Stimulated activated CD8-positive, alpha-beta memory T cell treated with anti-CD3 and anti-CD28 coated beads, Interleukin-4, amount 100 ng/mL, for 1 hour (primary cell): ENCODE measurements at regions not wholly inside any gene's neighbourhood (a gene's known extent, or its start where the extent isn't known, plus 50 kb on each side); places are given as distances from the start of the nearest gene placed in this dataset.
"Not testable (repeated sequence)": the region's sequence is repeated elsewhere in the genome, so short reads cannot be mapped to it uniquely, and the experiment has no call there.

Source experiments
- DNase-seq, 2 donors: peaks; one replicate each; pipeline ENCODE4 v3.0.0-alpha.2; 2020; ENCODE audit warnings: low read depth in 2 of 2, low spot score in 1 of 2

DNA sequence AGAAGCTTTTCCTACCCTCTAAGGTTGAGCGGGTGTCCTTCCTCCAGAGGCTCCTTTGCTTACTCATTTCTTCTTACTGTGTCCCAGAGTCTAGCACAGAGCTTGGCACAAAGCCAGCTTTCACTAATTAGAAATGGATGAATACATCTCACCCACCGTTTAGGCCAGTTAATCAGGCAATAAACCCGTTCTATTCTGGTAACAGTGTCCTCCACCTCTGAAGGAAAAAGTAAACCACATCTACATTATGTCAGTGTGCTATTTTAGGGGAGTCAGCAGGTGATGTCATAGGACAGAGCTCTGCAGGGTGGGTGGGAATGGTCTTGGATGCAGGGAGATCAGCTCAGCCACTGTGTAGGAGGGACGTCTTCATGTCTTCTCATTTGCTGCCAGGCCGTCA is 109.2 kb downstream of the OSTF1 start:
- DNase-seq = no peak

DNA sequence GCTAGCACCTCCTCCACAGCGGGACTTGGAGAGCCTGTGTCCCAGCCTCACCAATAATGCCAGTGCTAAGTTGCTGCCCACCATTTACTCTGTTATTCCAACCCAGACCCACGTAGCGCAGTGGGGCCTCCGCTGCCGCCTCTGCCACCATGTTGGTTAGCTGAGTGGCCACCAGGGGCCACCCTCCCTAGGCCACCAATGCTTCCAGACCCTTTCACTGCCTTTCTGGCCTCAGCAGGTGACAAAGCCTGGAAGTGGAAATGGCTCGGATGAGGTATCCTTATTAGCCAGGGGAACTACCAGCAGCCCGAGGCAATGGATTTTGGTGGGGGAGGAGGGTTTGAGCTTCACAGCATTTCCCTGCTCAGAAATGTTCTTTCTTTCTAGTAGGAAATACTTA is 110.1 kb downstream of the OSTF1 start:
- no peak for DNase-seq

DNA sequence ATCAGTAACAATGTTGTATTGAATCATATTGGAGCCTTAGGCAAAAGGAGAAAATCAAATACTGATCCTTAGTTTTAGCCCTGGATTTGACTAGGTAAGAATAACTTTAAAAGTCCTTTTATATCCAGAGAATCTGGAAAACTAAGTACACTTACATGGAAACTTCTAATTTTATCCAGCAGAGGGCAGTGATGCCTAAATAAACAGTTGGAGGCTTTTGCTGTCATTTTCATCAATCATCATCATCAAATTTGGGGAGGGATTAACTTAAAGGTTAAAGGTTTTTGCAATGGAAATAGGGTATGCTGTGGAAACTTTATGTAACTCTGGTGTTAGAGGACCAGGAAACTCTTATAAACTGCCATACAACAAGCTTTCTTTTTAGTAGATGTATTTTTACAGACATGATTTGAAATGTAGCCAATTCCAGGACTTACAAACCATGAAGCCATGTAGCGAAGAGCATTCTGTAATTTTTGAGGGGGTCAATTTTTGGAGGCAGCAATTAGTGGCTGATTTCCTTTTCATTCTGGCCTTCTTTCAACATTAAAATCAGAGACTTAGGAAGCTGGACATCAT is 112.7 kb downstream of the OSTF1 start:
- DNase-seq = no peak

DNA sequence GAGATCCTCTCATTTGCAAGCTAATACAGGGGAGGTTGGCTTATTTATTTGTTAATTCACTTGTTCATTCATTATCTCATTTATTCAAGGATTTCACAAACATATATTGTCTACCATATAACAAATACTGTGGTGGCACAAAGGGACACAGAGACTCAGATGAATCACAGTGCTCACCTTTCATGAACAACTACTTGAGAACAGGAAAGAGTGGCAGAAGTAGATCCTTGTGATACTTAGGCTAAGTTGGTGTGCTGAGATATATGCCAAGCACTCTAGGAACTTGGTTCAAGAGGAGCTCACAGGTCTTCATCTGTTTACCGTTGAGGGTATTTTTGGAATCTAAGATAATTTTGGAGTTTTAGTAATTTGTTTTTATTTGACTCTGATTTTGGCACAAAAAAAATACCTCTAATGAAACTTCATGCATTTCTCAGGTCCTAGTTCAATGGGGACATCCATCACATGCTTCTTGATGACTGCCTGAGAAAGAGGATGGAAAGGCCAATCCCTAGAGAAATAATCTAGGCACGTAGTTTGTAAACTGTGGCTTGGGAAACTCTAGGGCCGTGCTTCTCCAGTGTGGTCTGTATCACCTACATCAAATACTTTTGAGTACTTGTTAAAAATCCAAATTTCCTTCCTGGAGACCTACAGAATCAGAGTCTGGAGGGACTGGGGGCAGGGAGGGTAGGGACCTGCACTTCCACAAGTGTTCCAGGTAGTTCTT is 113.3 kb downstream of the OSTF1 start:
- DNase-seq = no peak

DNA sequence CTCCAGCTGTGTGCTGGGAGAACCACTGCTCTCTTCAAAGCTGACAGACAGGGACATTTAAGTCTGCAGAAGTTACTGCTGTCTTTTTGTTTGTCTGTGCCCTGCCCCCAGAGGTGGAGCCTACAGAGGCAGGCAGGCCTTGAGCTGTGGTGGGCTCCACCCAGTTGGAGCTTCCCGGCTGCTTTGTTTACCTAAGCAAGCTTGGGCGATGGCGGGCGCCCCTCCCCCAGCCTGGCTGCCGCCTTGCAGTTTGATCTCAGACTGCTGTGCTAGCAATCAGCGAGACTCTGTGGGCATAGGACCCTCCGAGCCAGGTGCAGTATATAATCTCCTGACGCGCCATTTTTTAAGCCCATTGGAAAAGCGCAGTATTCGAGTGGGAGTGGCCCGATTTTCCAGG is 119.7 kb downstream of the OSTF1 start:
- DNase-seq = not testable (repeated sequence)

DNA sequence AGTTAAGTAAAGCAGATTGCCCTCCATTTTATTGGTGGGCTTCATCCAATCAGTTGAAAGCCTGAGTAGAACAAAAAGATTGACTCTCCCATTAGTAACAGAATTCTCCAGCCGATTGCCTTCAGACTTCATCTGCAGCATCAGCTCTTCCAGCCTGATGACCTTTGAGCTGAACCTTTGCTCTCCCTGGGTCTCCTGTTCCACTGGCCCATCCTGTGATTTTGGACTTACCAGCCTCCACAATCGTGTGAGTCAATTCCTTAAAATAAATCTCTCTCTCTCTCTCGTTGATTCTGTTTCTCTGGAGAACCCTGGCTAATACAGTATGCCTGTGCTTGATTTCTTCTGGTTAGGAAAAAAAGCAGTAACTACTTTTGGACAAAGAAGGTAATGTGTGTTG is 121.9 kb downstream of the OSTF1 start:
- no peak for DNase-seq

DNA sequence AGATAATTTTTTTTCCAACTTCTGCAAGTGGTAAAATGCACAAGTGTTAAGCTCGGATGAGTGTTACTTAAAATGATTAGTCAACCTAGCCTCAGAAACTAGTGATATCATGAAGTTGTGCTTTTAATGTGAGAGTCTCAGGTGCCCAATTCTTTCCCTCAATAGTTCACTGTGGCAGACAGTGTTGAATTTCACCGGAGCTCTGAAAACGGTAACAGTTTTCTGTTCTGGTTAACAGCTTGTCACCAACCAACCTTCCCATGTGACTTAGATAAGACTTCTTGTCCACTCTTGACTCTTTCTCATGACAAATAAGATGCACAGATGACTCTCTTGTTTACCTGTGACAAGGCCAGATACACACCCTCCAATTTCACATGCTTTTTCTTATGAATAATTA is 125.5 kb downstream of the OSTF1 start:
- DNase-seq = no peak

DNA sequence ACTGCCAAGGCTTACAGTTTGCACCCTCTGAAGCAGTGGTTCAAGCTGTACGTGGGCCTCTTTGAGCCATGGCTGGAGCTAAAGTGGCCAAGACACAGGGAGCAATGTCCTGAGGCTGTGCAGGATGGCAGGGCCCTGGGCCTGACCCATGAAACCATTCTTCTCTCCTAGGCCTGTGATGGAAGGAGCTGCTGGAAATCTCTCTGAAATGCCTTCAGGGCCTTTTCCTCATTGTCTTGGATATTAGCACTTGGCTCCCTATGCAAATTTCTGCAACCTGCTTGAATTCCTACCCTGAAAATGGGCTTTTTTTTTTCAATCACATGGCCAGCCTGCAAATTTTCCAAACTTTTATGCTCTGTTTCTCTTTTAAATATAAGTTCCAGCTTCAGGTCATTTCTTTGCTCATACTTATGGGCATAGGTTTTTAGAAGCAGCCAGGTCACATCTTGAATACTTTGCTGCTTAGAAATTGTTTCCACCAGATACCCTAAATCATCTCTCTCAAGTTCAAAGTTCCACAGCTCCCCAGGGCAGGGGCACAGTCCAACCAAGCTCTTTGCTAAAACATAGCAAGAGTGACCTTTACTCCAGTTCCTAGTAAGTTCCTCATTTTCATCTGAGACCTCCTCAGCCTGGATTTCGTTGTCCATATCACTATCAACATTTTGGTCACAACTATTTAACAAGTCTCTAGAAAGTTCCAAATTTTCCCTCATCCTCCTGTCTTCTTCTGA is 138.3 kb downstream of the OSTF1 start:
- DNase-seq = no peak

DNA sequence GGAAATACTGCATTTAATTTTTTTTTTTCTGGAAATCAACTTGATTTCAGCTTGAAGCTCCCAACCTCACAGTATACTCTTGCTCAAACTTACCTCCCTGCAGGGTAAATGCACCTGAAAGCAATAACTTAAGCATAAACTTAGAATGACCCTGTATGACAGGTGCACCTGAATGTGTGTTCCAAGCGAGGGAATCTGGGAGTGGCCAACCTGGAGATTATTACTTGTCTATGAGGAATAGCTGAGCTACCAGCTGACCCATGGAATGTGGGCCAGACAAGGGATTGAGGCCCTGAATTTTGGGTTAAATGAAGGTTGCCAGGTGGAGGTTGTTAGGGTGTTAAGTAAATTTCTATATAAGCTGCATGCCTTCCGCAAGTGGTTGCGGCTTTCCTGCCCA is 140.6 kb downstream of the OSTF1 start:
- no peak for DNase-seq

DNA sequence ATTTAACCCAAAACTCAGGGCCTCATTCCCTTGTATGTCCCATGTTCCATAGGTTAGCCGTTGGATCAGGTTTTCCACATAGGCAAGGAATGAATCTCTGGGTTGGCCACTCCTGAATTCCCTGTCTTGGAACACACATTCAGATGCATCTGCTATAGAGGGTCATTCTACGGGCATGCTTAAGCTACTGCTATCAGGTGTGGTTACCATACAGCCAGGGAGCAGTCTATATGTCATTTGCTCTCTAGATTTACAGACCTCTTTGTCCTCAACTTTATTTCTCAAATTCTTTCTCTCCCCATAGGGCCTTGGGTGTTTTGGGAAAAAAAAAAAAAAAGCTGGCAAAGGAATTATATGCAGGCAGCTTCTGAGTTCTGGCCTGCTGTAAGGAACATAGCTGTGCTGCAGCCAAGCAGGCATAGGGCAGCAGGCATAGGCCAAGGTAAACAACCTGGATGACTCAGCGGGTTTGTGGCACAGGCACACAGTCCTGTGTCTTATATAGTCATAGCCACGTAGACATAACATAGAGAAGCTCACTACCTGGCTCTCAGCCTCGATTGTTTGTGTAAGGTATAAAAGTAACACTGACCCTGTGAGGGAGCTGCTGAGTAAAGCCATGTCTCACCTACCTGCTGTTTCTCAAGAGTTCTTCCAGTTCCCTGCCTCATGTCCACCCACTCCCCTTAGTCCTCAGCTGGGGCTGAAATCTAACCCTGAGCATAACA is 141.5 kb downstream of the OSTF1 start:
- DNase-seq = no peak

DNA sequence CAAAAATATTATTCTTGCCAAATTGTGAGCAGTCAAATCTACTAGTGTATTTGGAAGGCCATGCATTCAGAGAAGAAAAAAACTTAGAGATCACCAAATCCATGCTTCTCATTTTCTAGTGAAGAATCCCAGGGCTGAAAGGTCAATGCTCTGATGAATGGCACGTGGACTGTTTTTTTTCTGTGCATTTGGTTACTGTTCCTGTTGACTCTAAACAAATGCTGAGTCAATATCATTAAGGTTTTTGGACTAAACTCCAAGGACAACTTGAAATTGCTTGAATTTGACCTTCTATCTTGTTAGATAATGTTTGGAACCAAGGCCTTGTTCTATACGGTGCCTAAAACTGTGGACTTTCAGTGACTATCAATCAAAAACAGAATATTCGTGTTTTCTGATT is 142.2 kb downstream of the OSTF1 start:
- DNase-seq = no peak

DNA sequence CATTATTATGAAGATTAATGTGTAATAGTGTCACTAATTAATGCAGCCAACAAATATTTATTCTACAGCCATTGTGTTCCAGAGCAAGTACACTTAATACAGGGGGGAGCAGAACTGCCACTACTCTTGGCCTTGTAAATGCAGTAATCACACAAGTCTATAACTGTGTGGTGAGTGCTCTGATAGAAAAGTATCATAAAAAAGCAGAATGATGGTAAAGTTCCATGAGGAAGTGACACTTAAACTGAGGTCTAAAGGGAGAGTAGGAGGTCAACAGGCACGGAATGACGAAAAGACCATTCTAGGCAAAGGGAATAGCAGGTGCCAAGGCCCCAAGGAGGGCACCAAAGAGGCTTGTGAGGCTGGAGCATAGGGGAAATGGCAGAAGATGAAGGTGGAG is 142.9 kb downstream of the OSTF1 start:
- no peak for DNase-seq

DNA sequence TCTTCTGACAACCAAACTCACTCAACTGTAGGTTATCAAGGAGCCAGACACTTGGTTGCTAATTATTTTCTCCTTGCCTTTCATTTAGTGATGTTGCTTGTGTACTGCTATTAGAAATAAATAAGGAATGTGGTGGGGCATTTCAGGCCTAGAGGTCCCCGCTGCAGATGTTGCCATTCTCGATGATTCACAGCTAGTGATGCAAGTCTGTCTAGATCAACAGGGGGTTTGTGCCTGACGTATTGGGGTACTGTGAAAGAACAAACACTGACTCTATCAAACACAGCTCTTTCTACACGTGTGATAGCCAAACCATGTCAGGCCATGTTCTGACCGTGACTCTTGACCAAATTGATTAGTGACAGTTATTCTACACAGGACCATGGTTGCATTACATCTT is 144.7 kb downstream of the OSTF1 start:
- no peak for DNase-seq

DNA sequence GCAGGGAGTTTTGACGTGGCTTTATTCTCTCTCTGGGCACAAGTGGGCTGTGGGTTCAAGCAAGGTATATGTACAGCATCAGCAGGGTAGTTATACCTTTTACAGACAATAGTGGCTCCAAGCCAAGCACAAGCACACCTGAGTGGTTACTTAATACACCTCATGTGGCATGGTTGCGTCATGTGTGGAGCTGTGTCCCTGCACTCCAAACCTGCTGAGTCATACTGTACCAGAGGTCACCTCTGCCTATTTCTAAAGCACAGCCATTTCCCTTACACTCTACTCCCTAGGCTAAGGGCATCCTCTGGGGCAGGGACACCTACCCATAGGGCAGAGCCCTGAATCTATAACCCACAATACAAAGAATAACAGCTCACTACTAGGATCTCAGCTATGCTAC is 147.3 kb downstream of the OSTF1 start:
- no peak for DNase-seq

DNA sequence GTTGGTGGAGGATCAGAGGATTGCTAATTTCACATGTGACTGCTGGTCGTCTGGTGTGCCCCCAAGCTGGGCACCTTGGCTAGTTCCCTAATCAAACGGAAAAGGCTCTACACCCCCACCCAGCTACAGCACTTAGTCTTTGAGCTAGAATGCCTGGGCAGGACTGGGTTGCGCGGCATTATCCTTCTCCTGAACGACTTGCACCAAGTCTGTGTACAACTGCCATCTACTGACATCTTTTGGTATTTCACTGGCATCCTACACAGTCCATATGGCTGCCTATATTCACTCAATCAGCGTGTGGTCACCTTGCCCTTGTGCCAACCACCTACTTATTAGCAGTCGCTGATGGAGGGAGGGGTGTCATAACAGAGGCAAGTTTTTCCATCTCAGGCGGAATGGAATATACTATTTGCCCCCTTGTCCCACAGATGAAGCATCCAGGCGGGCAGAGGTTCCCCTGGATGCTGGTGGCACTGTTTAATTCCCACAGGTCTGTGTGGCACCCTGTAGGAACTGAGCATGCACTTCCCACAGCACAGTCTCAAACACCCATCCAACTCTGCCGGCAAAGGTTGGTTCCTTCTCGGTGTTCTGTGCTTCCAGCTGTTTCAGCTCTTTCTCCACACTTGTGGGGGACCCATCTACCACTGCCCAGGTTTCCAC is 150.1 kb downstream of the OSTF1 start:
- DNase-seq = peak in 1 of 2 donors; percentile 8

DNA sequence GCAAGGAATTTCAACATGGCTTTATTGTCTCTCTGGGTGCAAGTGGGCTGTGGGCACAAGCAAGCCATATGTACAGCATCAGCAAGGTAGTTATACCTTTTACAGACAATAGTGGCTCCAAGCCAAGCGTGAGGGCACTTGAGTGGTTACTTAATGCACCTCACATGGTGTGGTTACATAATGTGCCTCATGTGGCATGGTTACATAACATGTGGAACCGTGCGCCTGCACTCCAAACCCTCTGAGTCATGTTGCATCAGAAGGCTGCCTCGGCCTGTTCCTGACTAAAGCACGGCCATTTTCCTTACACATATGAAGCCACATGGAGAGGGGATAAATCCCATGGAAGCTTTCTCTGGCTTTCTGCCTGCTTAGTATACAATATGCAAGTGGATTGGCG is 150.9 kb downstream of the OSTF1 start:
- DNase-seq = no peak

DNA sequence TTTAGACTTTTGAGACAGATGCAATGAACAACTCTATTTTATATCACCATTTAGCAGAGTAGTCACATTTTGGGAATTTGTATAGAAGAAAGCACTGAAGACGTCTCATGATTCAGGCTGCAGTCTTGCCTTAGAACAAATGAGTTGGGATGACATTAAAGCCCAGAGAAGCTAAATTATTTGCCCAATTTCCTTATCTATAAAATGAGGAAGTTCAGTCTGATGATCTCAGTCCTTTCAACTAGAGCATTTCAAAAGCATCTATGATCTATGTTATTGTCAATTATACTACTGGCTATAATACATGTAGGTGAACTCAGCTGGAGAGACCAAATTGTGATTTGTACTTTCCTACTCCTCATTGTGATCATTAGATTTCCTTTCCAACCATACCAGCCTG is 154.1 kb downstream of the OSTF1 start:
- DNase-seq = no peak

DNA sequence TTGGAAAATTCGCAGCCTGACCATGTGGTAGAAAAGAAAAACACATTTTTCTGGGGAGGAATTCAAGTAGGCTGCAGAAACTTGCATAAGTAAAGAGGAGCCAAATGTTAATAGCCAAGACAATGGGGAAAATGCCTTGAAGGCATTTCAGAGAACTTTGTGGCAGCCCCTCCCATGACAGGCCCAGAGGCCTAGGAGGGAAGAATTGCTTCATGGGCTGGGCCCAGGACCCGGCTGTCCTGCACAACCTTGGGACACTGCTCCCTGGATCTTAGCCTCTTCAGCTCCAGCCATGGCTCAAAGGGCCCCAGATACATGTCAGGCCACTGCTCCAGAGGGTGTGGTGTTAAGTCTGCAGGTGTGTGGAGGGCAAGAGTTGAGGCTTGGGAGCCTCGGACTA is 158.6 kb downstream of the OSTF1 start:
- DNase-seq = no peak

DNA sequence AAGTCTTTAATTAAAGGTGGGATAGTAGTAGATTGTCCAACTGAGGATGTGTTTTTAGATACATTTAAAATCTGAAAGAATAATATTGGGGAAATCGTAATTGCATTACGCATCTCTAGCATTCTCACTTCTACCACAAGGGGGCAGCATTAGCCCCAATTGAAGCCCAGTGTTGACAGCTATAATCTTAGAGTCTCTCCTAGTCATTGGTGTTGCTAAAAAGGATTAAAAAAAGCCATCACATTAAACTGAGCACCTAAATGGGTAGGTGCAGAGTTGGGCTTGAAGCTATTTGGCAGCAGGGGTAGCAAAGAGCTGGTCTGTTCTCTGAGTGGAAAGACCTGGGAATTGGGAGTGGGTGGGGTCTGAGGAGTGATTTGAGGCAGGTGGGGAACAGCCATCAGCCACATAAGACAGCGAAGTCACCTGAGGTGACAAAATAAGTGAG is 177.2 kb downstream of the OSTF1 start:
- DNase-seq = no peak

DNA sequence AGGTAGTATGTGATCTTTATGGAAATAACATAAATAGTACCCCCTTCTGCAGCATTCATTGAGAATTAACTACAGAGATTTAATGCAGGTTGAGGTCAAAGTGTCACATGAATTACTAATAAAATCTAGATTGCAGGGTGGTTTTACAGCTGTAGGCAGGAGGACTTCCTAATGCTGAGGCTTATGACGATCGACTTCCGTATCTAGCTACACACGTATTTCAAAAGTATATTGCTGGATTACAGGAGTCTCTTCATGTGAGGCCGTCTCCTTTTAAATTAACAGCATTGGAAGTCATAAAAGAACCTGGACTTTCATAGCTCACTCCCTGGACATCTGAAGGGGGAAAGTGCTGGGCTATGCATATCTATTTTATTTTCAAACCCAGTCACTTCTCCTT is 180.9 kb downstream of the OSTF1 start:
- no peak for DNase-seq

DNA sequence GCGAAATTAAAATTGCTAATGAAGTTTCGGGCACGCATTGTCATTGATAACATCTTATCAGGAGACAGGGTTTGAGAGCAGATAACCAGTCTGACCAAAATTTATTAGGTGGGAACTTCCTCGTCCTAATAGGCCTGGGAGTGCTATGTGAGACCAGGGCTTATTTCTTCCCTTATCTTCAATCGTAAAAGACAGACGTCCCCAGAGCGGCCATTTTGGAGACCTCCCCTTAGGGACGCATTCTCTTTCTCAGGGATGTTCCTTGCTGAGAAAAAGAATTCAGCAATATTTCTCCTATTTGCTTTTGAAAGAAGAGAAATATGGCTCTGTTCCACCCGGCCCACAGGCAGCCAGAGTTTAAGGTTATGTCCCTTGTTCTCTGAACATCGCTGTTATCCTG is 184.7 kb downstream of the OSTF1 start:
- not testable (repeated sequence) for DNase-seq
